ENCODE measurements at regions not wholly inside any gene's neighbourhood (a gene's known extent, or its start where the extent isn't known, plus 50 kb on each side); places are given as distances from the start of the nearest gene placed in this dataset.

- intact Hi-C loops (cut with micrococcal nuclease) = no loop called here
- Histone ChIP-seq H3K9me3 (replicated peaks; ENCODE audit: control insufficient read depth, insufficient read depth, low read depth, low read length) (no peaks in the 10 kb centered on the region), H3K27me3 (ENCODE audit: control insufficient read depth in 2 of 2, insufficient read depth in 2 of 2, low read length in 2 of 2) (peaks cover 0 to 11% of the 10 kb centered on the region in 2 experiments; a peak in 2 of 5 replicates), H4K20me1 (replicated peaks; ENCODE audit: control insufficient read depth, insufficient read depth, low read length) (no peaks in the 10 kb centered on the region), H3K4me1 (replicated peaks in 1 of 2; ENCODE audit: control insufficient read depth in 2 of 2, insufficient read depth in 2 of 2, low read length in 2 of 2) (no peaks in the 10 kb centered on the region), H2AFZ (ENCODE audit: low read depth, low read length) (no peak overlapping the region), H3K4me2 (ENCODE audit: insufficient read depth, low read length) (no peak overlapping the region), H3K27ac (ENCODE audit: extremely low read depth, low read depth, low read length) (no peak overlapping the region), H3K36me3 (ENCODE audit: control insufficient read depth, insufficient read depth, low read length) (no peaks in the 10 kb centered on the region), H3K79me2 (ENCODE audit: control insufficient read depth, insufficient read depth, low read length) (no peaks in the 10 kb centered on the region), H3K9ac (ENCODE audit: insufficient read depth in 1 of 2, low read depth in 2 of 2, low read length in 2 of 2) (no peak overlapping the region), H3K4me3 (no peak overlapping the region), H3K9me1 (ENCODE audit: control insufficient read depth, insufficient read depth, low read length) (no peaks in the 10 kb centered on the region)
- no peak for DNase-seq (ENCODE audit: extremely low read depth in 1 of 4, low spot score in 3 of 4)
- BruUV-seq (replicated peaks) = no TSS peak
- WGBS (ENCODE audit: insufficient coverage, low coverage, missing lambda C conversion rate) = 4% methylated on average over 8 of the region's 8 CpGs
- FAIRE-seq = no peak
- in situ Hi-C loops (cut with MboI) = no loop called here
- ATAC-seq = no peak
- CTCF ChIA-PET (ENCODE audit: low intra/inter-chr PET ratio) = no interaction called here
- POLR2A ChIA-PET = no interaction called here
- no peak for TF ChIP-seq CUX1 (CRISPR knock-in tag; IDR thresholded peaks at IDR 0.05)
- no peak for TF ChIP-seq ZNF3 (CRISPR knock-in tag; IDR thresholded peaks at IDR 0.05)
- TF ChIP-seq DMBX1 (CRISPR knock-in tag; IDR thresholded peaks at IDR 0.05; ENCODE audit: borderline replicate concordance) = no peak
- TF ChIP-seq JUNB (CRISPR knock-in tag; conservative IDR thresholded peaks at IDR 0.05) = no peak
- no peak for TF ChIP-seq ZFP1 (CRISPR knock-in tag; IDR thresholded peaks at IDR 0.05)
- TF ChIP-seq ZNF436 (CRISPR knock-in tag; IDR thresholded peaks at IDR 0.05) = no peak
- TF ChIP-seq SP2 (IDR thresholded peaks at IDR 0.05; ENCODE audit: extremely low read depth, low read depth, low read length, poor library complexity, severe bottlenecking) = no peak
- no peak for TF ChIP-seq NFIX (CRISPR knock-in tag; IDR thresholded peaks at IDR 0.05; ENCODE audit: low read depth)
- TF ChIP-seq ZFP30 (CRISPR knock-in tag; IDR thresholded peaks at IDR 0.05; ENCODE audit: borderline replicate concordance) = no peak
- no peak for TF ChIP-seq STAT5B (CRISPR knock-in tag; IDR thresholded peaks at IDR 0.05)
- TF ChIP-seq MNT (conservative IDR thresholded peaks at IDR 0.05) = no peak
- no peak for TF ChIP-seq SOX6 (IDR thresholded peaks at IDR 0.05)
- TF ChIP-seq ZNF140 (CRISPR knock-in tag; IDR thresholded peaks at IDR 0.05) = no peak
- no peak for TF ChIP-seq POLR2H (tag; IDR thresholded peaks at IDR 0.05; ENCODE audit: low read depth)
- TF ChIP-seq, protein P1, sequence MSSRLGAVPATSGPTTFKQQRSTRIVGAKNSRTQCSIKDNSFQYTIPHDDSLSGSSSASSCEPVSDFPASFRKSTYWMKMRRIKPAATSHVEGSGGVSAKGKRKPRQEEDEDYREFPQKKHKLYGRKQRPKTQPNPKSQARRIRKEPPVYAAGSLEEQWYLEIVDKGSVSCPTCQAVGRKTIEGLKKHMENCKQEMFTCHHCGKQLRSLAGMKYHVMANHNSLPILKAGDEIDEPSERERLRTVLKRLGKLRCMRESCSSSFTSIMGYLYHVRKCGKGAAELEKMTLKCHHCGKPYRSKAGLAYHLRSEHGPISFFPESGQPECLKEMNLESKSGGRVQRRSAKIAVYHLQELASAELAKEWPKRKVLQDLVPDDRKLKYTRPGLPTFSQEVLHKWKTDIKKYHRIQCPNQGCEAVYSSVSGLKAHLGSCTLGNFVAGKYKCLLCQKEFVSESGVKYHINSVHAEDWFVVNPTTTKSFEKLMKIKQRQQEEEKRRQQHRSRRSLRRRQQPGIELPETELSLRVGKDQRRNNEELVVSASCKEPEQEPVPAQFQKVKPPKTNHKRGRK (tag; IDR thresholded peaks at IDR 0.05) = no peak
Measured at GRCh38 chr2:8148260-8149006, 533.4 kb upstream of the ID2 start.

All from K562 (cell line).